HG03060 (cell line): ENCODE measurements at regions not wholly inside any gene's neighbourhood (a gene's known extent, or its start where the extent isn't known, plus 50 kb on each side); places are given as distances from the start of the nearest gene placed in this dataset.
"Not testable (repeated sequence)": the region's sequence is repeated elsewhere in the genome, so short reads cannot be mapped to it uniquely, and the experiment has no call there.

Experiments
- ATAC-seq: cut with Tn5 transposase; IDR thresholded peaks from one replicate; pipeline ENCODE4 v1.9.1; 2021; ENCODE audit warnings: low read depth, moderate number of reproducible peaks; ENCODE audit not compliant: unreplicated experiment

- ATAC-seq: no peak
Measured at GRCh38 chr3:101913168-101913567, 63.9 kb downstream of the NFKBIZ start.

- ATAC-seq: not testable (repeated sequence)
Measured at GRCh38 chr3:101917761-101918160, 68.4 kb downstream of the NFKBIZ start.

GRCh38 chr3:101922151-101922725, 72.9 kb downstream of the NFKBIZ start:
- ATAC-seq: not testable (repeated sequence)

GRCh38 chr3:101924621-101925020, 75.3 kb downstream of the NFKBIZ start:
- ATAC-seq: not testable (repeated sequence)

GRCh38 chr3:101925124-101925523, 75.8 kb downstream of the NFKBIZ start:
- ATAC-seq: not testable (repeated sequence)

- ATAC-seq: no peak
Measured at GRCh38 chr3:101925564-101925963, 76.2 kb downstream of the NFKBIZ start.

GRCh38 chr3:101926594-101927105, 77.3 kb downstream of the NFKBIZ start:
- no peak for ATAC-seq

- no peak for ATAC-seq
Measured at GRCh38 chr3:101928890-101929289, 79.6 kb downstream of the NFKBIZ start.

- no peak for ATAC-seq
Measured at GRCh38 chr3:101931081-101931480, 81.8 kb downstream of the NFKBIZ start.

- ATAC-seq: no peak
Measured at GRCh38 chr3:101932326-101933068, 83.2 kb downstream of the NFKBIZ start.

GRCh38 chr3:101936419-101937356, 87.4 kb downstream of the NFKBIZ start:
- ATAC-seq: peak; percentile 96

- peak; percentile 30 for ATAC-seq
Measured at GRCh38 chr3:101938262-101938847, 89.0 kb downstream of the NFKBIZ start.

- no peak for ATAC-seq
Measured at GRCh38 chr3:101939361-101940049, 90.2 kb downstream of the NFKBIZ start.

GRCh38 chr3:101940521-101941317, 91.4 kb downstream of the NFKBIZ start:
- ATAC-seq: no peak

GRCh38 chr3:101941318-101942040, 92.2 kb downstream of the NFKBIZ start:
- no peak for ATAC-seq

GRCh38 chr3:101942356-101942755, 93.0 kb downstream of the NFKBIZ start:
- no peak for ATAC-seq

GRCh38 chr3:101943029-101943428, 93.7 kb downstream of the NFKBIZ start:
- no peak for ATAC-seq

- no peak for ATAC-seq
Measured at GRCh38 chr3:101944308-101944707, 95.0 kb downstream of the NFKBIZ start.
